ENCODE measurements at regions not wholly inside any gene's neighbourhood (a gene's known extent, or its start where the extent isn't known, plus 50 kb on each side); places are given as distances from the start of the nearest gene placed in this dataset.

DNA sequence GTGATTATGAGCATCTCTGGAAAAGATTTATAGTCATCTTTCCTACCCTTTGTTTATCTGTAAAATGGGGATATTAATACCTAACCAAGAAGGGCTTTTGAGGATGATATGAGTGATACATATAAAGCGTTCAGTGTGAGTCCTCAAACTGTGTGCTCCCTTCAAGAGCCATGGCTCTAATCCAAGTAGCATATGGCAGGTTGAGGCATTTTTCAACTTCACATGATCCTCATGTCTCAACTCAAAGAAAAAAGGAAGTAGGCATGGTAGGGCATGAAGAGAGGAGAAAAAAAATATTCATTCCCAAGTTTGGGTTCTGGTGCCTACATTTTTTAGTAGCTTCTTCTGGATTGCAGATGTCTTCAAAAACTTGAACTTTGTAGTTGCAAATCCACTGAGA, 286.3 kb upstream of the ATP2B1 start:
- TF ChIP-seq, protein P1, sequence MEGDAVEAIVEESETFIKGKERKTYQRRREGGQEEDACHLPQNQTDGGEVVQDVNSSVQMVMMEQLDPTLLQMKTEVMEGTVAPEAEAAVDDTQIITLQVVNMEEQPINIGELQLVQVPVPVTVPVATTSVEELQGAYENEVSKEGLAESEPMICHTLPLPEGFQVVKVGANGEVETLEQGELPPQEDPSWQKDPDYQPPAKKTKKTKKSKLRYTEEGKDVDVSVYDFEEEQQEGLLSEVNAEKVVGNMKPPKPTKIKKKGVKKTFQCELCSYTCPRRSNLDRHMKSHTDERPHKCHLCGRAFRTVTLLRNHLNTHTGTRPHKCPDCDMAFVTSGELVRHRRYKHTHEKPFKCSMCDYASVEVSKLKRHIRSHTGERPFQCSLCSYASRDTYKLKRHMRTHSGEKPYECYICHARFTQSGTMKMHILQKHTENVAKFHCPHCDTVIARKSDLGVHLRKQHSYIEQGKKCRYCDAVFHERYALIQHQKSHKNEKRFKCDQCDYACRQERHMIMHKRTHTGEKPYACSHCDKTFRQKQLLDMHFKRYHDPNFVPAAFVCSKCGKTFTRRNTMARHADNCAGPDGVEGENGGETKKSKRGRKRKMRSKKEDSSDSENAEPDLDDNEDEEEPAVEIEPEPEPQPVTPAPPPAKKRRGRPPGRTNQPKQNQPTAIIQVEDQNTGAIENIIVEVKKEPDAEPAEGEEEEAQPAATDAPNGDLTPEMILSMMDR (IDR thresholded peaks at IDR 0.05; ENCODE audit: low read depth, low read length, missing control alignments): no peak
- no peak overlapping the region for H3K4me3 ChIP-seq (replicated peaks; ENCODE audit: low read depth, low read length)
- DNase-seq (ENCODE audit: extremely low read depth, low read depth): no peak

DNA sequence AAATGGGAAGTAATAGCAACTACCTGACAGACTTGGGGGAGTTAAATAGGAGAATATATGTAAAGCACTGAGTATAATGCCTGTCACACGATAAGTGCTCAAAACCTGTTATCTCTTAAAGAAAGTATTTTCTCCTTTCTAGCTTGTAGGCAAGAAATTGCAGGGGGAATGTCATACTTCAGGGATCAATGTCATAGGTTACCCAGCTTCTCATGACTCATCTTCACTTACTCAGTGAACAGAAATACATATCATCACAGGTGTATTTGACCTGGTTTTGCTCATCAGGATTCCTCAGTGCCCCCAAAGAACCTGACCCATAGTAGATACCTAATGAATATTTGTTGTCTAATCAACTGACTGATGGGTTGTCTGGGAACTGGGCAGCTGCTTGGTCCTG, 285.0 kb upstream of the ATP2B1 start:
- TF ChIP-seq, protein P1 (IDR thresholded peaks at IDR 0.05; ENCODE audit: low read depth, low read length, missing control alignments): no peak
- no peak for DNase-seq (ENCODE audit: extremely low read depth, low read depth)
- H3K4me3 ChIP-seq (replicated peaks; ENCODE audit: low read depth, low read length): no peak overlapping the region

DNA sequence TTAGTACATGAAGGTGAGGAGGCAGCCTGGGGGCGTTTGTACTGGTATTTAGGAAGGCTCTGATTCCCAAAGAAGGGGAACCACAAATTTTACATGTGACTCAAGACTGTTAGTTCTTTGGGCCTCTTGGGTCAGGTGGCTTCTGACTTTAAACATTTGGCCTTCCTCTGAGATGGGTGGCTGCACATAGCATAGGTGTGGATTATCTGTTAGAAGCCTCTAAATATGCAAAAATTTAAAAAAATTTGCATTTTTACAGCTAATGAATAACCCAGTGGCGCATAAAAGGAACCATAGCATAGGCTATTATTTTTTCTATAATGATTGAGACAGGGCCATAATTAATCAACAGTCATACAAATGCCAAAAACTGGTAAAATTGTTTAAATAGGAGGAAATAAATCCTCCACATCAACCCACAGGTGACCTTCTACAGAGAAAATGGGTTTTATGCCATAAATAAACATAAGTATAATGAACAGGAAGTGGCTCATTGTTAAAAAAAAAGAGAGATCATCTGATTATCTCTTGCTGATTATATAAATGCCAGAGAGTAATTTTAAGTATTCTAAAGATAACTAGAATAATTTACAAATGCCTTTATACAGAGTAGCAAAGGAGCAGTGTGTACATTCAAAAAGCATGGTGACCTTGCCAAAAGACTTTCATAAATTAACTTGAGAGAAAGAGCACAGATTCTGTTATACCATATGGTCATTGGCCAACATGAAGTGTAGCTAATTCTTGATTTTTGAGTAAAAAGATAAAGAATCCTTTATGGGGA, 284.2 kb upstream of the ATP2B1 start:
- TF ChIP-seq, protein P1 (IDR thresholded peaks at IDR 0.05; ENCODE audit: low read depth, low read length, missing control alignments): no peak
- no peak for DNase-seq (ENCODE audit: extremely low read depth, low read depth)
- no peak overlapping the region for H3K4me3 ChIP-seq (replicated peaks; ENCODE audit: low read depth, low read length)

DNA sequence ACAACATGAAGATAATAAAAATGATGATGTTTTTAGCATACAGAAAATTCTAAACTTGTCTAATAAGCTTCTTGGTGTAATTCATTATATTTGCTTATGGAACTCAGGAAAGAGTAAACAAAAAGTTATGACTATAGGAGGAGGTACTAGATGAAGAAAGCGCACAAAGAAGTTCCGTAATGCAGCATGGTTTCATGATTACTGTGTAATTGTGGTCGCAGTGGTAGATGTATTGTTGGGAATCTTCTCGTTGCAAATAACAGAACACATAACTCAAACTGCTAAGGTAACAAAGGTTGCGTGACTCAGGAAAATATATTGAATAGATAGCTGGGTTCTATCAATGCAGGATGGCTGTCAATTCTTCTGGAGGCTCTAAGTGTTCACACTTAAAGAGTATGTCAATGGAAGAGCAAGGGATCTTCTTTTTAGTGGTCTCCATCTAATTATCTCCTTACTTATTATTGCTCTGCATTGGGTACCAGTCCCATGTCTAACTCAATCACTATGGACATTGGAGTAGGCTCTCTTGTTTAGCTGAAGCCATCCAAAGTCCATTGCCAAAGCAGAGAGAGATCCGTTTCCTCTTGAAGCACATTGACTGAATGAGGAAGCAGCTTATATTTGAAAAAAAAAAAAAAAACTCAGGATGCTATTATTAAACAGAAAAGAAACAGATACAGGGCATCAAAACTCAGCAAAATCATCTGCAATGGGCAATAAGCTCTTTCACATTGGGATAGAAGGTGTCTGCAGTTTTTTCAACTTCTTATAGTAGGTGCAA, 283.4 kb upstream of the ATP2B1 start:
- no peak for DNase-seq (ENCODE audit: extremely low read depth, low read depth)

DNA sequence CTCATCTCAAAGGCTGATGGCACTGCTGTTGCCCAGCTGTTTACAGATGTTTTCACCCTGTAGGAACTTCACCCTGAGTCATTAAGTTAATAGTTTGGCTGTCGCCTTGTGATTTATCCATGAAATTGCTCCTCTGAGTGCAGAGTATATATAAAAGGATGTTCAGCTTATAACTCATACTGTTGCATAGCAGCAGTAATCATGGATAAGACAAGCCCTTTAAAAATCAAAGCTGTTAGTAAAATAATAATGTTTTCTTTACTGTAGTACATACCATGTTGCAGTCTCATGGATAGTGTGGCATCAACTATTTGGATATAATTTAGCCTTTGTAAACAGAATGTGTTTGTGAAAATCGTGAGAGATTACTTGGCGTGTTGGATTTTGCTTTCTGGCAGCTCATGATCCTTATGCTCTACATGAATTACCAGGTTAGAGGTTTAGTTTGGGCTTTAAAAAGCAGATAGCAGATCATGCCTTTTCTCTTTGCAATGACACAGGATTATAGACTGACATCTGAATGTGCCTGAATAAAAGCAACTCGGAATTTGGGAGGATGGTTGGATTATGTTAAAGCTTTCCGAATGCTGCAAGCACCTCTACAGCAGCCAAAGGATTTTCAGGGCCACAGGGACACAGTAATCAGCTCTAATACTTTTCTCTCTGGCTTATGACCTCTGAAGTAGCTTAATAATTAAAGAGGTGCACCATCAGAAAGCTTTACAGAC, 279.7 kb upstream of the ATP2B1 start:
- DNase-seq (ENCODE audit: extremely low read depth, low read depth): no peak
- TF ChIP-seq, protein P1 (IDR thresholded peaks at IDR 0.05; ENCODE audit: low read depth, low read length, missing control alignments): no peak
- H3K4me3 ChIP-seq (replicated peaks; ENCODE audit: low read depth, low read length): no peak overlapping the region

More for the DNA sequence above, 283.4 kb upstream of the ATP2B1 start:
- TF ChIP-seq, protein P1 (IDR thresholded peaks at IDR 0.05; ENCODE audit: low read depth, low read length, missing control alignments): no peak
- H3K4me3 ChIP-seq (replicated peaks; ENCODE audit: low read depth, low read length): no peak overlapping the region

DNA sequence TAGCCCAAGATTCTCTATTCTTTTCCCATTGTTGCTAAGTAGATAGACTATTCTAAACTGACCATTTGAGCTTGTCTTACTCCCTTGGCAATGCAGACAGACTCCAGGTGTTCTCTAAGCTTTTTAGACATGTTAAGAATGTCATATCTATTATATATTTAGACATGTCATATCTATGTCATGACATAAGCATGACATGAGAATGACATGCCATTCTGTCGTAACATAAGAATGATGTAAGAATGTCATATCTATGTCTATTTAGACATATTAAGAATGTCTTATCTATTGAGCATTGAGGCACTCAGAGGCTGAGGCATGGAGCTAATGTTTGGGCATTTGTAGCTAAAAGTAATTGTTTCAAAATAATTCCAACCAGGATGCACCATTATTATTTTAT, 277.3 kb upstream of the ATP2B1 start:
- no peak overlapping the region for H3K4me3 ChIP-seq (replicated peaks; ENCODE audit: low read depth, low read length)
- TF ChIP-seq, protein P1 (IDR thresholded peaks at IDR 0.05; ENCODE audit: low read depth, low read length, missing control alignments): no peak
- no peak for DNase-seq (ENCODE audit: extremely low read depth, low read depth)
